ENCODE measurements at regions not wholly inside any gene's neighbourhood (a gene's known extent, or its start where the extent isn't known, plus 50 kb on each side); places are given as distances from the start of the nearest gene placed in this dataset.

GRCh38 chrX:144683247-144683646, 564.1 kb upstream of the SPANXN1 start:
- POLR2A ChIA-PET (ENCODE audit: unreplicated experiment), result no interaction called here

GRCh38 chrX:144709841-144710240, 537.5 kb upstream of the SPANXN1 start:
- ChIA-PET CTCF (no interaction called here), POLR2A (ENCODE audit: unreplicated experiment) (no interaction called here)
- BruUV-seq (replicated peaks), result no TSS peak
- no peaks in the 10 kb centered on the region for H3K9me3 ChIP-seq (ENCODE audit: low read length)
- H3K4me3 ChIP-seq (ENCODE audit: low read length), result no peak overlapping the region
- H3K4me2 ChIP-seq (ENCODE audit: low read length), result no peak overlapping the region
- no peaks in the 10 kb centered on the region for H3K9me2 ChIP-seq (replicated peaks; ENCODE audit: low read length)
- H3K9ac ChIP-seq (ENCODE audit: low read length), result no peak overlapping the region
- H3K36me3 ChIP-seq (ENCODE audit: low read depth, low read length), result no peaks in the 10 kb centered on the region
- no peaks in the 10 kb centered on the region for H3K4me1 ChIP-seq (ENCODE audit: insufficient read depth, low read length)
- H2AFZ ChIP-seq (ENCODE audit: low read length), result no peak overlapping the region
- DNase-seq, result no peak
- TF ChIP-seq EZH2phosphoT487 (IDR thresholded peaks at IDR 0.05; ENCODE audit: borderline replicate concordance, low read length) (no peak), EZH2 (IDR thresholded peaks at IDR 0.05; ENCODE audit: low read length, unreplicated experiment) (no peak), CTCF (conservative IDR thresholded peaks at IDR 0.05; ENCODE audit: low read depth, low read length) (no peak)
- intact Hi-C loops (cut with micrococcal nuclease), result no loop called here
- H4K20me1 ChIP-seq (ENCODE audit: low read length), result no peaks in the 10 kb centered on the region
- H3F3A ChIP-seq (ENCODE audit: low read length, unreplicated experiment), result no peaks in the 10 kb centered on the region
- no peak for ATAC-seq
- H3K27me3 ChIP-seq (ENCODE audit: low read length), result no peaks in the 10 kb centered on the region
- H3K79me2 ChIP-seq (ENCODE audit: low read length), result no peaks in the 10 kb centered on the region
- H3K27ac ChIP-seq (ENCODE audit: low read length), result no peak overlapping the region

More at GRCh38 chrX:144683247-144683646, 564.1 kb upstream of the SPANXN1 start:
- BruUV-seq (replicated peaks), result no TSS peak
- Histone ChIP-seq H4K20me1 (ENCODE audit: low read length) (no peaks in the 10 kb centered on the region), H3K27ac (ENCODE audit: low read length) (no peak overlapping the region), H3K4me2 (ENCODE audit: low read length) (no peak overlapping the region), H3K9me2 (replicated peaks; ENCODE audit: low read length) (no peaks in the 10 kb centered on the region), H3K4me3 (ENCODE audit: low read length) (no peak overlapping the region), H3K9ac (ENCODE audit: low read length) (no peak overlapping the region), H3K27me3 (ENCODE audit: low read length) (no peaks in the 10 kb centered on the region), H3K9me3 (ENCODE audit: low read length) (no peaks in the 10 kb centered on the region), H3F3A (ENCODE audit: low read length, unreplicated experiment) (no peaks in the 10 kb centered on the region), H3K36me3 (ENCODE audit: low read depth, low read length) (no peaks in the 10 kb centered on the region), H3K4me1 (ENCODE audit: insufficient read depth, low read length) (peaks cover 8% of the 10 kb centered on the region; the same call in 1 of the 2 replicates), H3K79me2 (ENCODE audit: low read length) (no peaks in the 10 kb centered on the region), H2AFZ (ENCODE audit: low read length) (no peak overlapping the region)
- intact Hi-C loops (cut with micrococcal nuclease), result no loop called here
- CTCF ChIA-PET, result no interaction called here
- DNase-seq (no peak), ATAC-seq (no peak)
- TF ChIP-seq EZH2 (IDR thresholded peaks at IDR 0.05; ENCODE audit: low read length, unreplicated experiment), result no peak
- TF ChIP-seq EZH2phosphoT487 (IDR thresholded peaks at IDR 0.05; ENCODE audit: borderline replicate concordance, low read length), result no peak

GRCh38 chrX:144715337-144715736, 532.0 kb upstream of the SPANXN1 start:
- POLR2A ChIA-PET (ENCODE audit: unreplicated experiment), result no interaction called here
- no peaks in the 10 kb centered on the region for H3K79me2 ChIP-seq (ENCODE audit: low read length)
- no peak overlapping the region for H3K27ac ChIP-seq (ENCODE audit: low read length)
- no peaks in the 10 kb centered on the region for H3K36me3 ChIP-seq (ENCODE audit: low read depth, low read length)
- H3K9me2 ChIP-seq (replicated peaks; ENCODE audit: low read length), result no peaks in the 10 kb centered on the region
- no peaks in the 10 kb centered on the region for H3F3A ChIP-seq (ENCODE audit: low read length, unreplicated experiment)
- DNase-seq, result no peak
- H3K4me2 ChIP-seq (ENCODE audit: low read length), result no peak overlapping the region
- no peak overlapping the region for H2AFZ ChIP-seq (ENCODE audit: low read length)
- intact Hi-C loops (cut with micrococcal nuclease), result no loop called here
- no peak overlapping the region for H3K4me3 ChIP-seq (ENCODE audit: low read length)
- no peak for ATAC-seq
- no peaks in the 10 kb centered on the region for H3K9me3 ChIP-seq (ENCODE audit: low read length)
- H3K27me3 ChIP-seq (ENCODE audit: low read length), result no peaks in the 10 kb centered on the region
- CTCF ChIA-PET, result no interaction called here
- no peaks in the 10 kb centered on the region for H4K20me1 ChIP-seq (ENCODE audit: low read length)
- no peak overlapping the region for H3K9ac ChIP-seq (ENCODE audit: low read length)
- TF ChIP-seq EZH2 (IDR thresholded peaks at IDR 0.05; ENCODE audit: low read length, unreplicated experiment) (no peak), EZH2phosphoT487 (IDR thresholded peaks at IDR 0.05; ENCODE audit: borderline replicate concordance, low read length) (no peak), CTCF (conservative IDR thresholded peaks at IDR 0.05; ENCODE audit: low read depth, low read length) (no peak)
- H3K4me1 ChIP-seq (ENCODE audit: insufficient read depth, low read length), result no peaks in the 10 kb centered on the region
- no TSS peak for BruUV-seq (replicated peaks)

All from PC-3 (cell line).